A204.1 (cell line): ENCODE measurements at regions not wholly inside any gene's neighbourhood (a gene's known extent, or its start where the extent isn't known, plus 50 kb on each side); places are given as distances from the start of the nearest gene placed in this dataset.
"Not testable (repeated sequence)": the region's sequence is repeated elsewhere in the genome, so short reads cannot be mapped to it uniquely, and the experiment has no call there.

ENCODE experiments used
- FAIRE-seq: peaks from 2 replicates; lab custom pipeline; 2012; peaks lifted over from hg19 to GRCh38; lab: Jason Lieb, UNC

DNA sequence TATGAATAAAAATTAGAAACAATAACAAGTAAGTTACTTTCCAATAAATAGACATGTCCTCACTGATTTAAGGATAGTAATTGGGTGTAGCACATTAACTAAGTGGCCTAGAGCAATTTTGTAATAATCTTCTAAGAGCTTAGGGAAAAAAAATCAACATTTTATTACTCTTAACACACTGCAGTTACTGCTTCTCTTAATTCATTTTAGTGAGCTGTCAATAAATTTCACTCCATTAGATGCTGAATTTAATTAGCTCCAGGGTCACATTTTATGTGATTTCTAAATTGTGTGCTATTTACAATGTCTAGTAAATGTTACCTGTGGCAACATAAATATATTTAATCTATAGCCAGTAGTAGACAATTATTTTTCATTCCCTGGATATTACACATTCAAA is 612.0 kb downstream of the C4orf33 start:
- FAIRE-seq: no peak

DNA sequence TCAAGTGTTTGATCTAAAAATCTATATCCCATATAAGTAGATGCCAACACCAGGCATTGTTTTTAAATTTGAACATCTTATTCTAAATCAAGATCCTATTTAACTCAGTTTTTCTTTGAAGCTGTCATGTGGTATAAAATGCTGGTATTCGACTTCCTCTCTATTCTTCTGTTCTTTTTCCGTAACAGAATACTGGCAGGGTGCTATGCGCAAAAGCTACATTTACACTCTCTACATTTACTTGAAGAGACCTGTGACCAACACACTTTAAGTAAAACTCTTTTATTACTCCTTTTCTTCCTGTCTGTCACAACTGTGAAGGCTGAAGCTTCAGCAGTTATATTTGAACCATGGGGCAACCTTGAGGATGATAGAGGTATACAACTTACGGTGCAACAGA is 612.8 kb downstream of the C4orf33 start:
- FAIRE-seq: no peak

GRCh38 chr4:129738175-129738574 is 642.2 kb downstream of the C4orf33 start:
- no peak for FAIRE-seq

- FAIRE-seq: no peak
Measured at GRCh38 chr4:129747756-129748155, 651.8 kb downstream of the C4orf33 start.

- no peak for FAIRE-seq
Measured at GRCh38 chr4:129748991-129749390, 653.0 kb downstream of the C4orf33 start.

DNA sequence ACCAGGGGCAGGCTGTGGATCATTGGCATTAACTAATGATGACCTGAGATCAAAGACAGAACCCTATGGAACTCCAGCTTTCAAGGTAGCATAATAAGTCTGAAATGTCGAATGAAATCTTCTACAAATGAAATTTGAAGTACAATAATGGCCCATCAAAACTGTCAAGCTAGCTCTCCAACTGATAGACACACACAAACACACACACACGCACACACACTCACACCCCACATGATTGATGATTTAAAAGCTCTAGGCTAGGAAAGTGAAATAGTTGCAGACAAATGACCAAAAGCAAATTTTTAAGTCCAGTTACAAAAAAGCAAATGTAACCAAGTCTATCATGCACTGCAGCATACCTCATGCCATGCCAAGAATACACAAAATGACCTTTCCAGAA is 655.7 kb downstream of the C4orf33 start:
- FAIRE-seq: no peak

GRCh38 chr4:129783596-129783995 is 687.6 kb downstream of the C4orf33 start:
- FAIRE-seq: no peak

- no peak for FAIRE-seq
Measured at GRCh38 chr4:129788486-129788885, 692.5 kb downstream of the C4orf33 start.

DNA sequence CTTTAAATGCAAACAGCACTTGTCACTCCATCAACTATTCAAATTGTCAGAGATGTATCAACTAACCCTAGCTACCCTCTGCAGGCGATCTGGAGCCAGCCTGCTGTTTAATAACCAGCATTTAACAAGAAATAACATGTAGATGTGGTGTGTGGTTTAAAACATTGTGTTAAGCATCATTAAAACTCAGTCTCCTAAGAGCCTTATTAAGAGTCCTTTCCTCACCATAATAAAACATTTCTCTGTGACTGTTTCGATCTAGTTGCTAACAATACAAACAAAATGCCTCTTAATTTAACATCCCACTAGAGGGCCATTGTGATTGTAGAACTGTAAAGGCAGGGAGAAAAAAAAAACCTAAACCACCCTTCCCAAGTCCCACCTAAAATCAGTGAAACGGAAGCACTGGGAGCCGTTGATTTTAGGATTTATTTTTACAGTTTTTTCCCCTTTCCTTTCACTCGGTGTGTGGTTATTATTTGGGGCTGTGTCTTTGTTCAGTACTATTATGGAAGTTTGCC is 708.6 kb downstream of the C4orf33 start:
- no peak for FAIRE-seq

GRCh38 chr4:129806986-129807385 is 711.0 kb downstream of the C4orf33 start:
- no peak for FAIRE-seq

DNA sequence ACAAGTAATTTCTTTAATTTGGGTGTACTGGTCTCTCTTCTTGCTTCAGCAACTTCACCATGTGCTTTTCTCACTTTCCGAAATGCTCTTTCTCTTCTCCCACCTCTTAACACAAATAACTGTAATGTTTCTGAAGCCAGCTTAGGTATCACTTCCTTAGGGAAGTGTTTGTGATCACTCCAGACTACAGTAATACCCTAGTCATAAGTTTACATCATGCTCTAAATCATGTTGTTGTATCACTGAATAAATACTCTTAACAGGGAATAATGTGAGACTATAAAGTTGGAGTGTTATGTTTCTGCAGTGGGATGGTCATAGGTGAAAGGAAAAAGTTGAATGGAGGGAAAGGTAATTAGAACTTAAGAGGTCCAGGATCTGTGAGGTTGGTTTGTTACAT is 712.3 kb downstream of the C4orf33 start:
- FAIRE-seq: no peak

DNA sequence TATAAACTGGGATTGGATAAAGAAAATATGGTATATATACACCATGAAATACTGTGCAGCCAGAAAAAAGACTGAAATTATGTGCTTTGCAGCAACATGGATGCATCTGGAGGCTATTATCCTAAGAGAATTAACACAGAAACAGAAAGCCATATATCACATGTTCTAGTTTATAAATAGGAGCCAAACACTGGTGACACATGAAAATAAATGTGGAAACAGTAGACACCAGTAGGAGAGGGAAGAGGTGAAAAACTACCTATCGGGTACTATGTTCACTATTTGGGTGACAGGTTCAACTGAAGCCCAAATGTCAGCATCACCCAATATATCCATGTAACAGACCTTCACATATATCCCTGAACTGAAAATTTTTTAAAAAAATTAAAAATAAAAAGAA is 725.1 kb downstream of the C4orf33 start:
- FAIRE-seq: no peak

- no peak for FAIRE-seq
Measured at GRCh38 chr4:129821963-129822362, 726.0 kb downstream of the C4orf33 start.

- FAIRE-seq: no peak
Measured at GRCh38 chr4:129822701-129823100, 726.7 kb downstream of the C4orf33 start.

GRCh38 chr4:129823105-129823504 is 727.2 kb downstream of the C4orf33 start:
- no peak for FAIRE-seq

GRCh38 chr4:129829373-129829772 is 733.4 kb downstream of the C4orf33 start:
- no peak for FAIRE-seq

- FAIRE-seq: no peak
Measured at GRCh38 chr4:129839687-129840086, 743.7 kb downstream of the C4orf33 start.

GRCh38 chr4:129842096-129842495 is 746.1 kb downstream of the C4orf33 start:
- no peak for FAIRE-seq

DNA sequence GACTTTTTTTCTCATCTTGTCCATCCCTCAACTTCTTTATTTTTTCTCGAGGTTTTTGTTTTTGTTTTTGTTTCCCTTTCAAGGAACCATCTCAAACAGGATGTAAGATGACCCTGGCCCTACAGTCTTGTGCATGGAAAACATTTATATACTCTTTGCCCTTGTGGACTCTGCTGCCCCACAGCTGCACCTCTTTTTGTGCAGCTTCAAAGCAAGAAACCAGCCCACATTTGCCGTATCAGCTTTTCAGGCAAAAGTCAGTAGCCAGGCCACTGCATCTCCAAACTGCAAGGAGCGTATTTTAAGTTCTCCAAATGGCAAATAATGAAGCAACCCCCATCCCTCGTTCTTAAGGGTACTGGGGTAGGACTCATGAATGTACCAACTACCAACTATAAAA is 756.5 kb downstream of the C4orf33 start:
- FAIRE-seq: no peak

GRCh38 chr4:129853685-129854467 is 757.9 kb downstream of the C4orf33 start:
- not testable (repeated sequence) for FAIRE-seq

DNA sequence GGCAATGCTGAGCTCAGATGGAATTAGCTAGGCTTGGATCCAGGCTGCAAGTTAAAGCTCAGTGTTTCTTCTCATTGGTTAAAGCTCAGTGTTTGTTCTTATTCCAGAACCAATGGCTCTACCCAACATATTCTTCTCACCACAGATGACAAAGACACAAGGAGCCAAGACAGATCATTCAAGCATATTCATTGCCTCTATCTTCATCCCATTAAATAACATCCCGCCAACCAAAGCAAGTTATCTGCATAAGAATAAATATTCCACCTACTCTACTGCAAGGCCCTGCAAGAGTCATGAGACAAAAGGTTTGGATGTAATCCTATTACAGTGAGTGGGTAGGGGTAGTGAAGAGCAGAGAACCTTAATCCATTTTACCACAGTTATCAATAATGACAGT is 766.5 kb downstream of the C4orf33 start:
- FAIRE-seq: no peak

- no peak for FAIRE-seq
Measured at GRCh38 chr4:129863206-129863605, 767.3 kb downstream of the C4orf33 start.

DNA sequence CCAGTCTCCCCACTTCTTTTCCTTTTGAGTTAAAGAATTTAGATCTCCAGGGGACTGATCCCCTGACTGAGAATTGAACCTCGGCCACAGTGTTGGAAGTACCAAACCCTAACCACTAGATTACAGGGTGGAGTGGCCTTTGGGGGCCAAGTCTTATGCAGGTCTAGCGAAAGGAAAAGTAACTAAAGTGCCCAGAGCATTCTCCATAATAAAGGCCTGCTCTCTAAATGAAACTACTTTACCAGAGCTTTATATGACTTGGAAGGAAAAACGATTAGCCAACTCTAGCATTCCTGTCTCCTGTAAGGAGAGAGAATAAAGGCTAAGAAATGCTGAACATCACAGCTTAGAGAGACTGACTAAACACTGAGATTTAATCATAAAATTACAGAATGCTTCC is 788.0 kb downstream of the C4orf33 start:
- FAIRE-seq: no peak

- no peak for FAIRE-seq
Measured at GRCh38 chr4:129897111-129897510, 801.2 kb downstream of the C4orf33 start.
